CD4-positive, alpha-beta T cell treated with Interleukin-12 subunit alpha and Interleukin-12 subunit beta, for 1 hour (primary cell): ENCODE measurements at regions not wholly inside any gene's neighbourhood (a gene's known extent, or its start where the extent isn't known, plus 50 kb on each side); places are given as distances from the start of the nearest gene placed in this dataset.

Experiments used
- DNase-seq: peaks from one replicate; pipeline ENCODE4 v3.0.0-alpha.2; 2020

- DNase-seq: no peak
Observed at GRCh38 chr18:8945514-8945913, 157.0 kb upstream of the NDUFV2 start.

- no peak for DNase-seq
Observed at GRCh38 chr18:8946066-8946838, 156.2 kb upstream of the NDUFV2 start.

- DNase-seq: no peak
Observed at GRCh38 chr18:8947566-8947965, 154.9 kb upstream of the NDUFV2 start.

- DNase-seq: no peak
Observed at GRCh38 chr18:8948011-8948410, 154.5 kb upstream of the NDUFV2 start.

DNA sequence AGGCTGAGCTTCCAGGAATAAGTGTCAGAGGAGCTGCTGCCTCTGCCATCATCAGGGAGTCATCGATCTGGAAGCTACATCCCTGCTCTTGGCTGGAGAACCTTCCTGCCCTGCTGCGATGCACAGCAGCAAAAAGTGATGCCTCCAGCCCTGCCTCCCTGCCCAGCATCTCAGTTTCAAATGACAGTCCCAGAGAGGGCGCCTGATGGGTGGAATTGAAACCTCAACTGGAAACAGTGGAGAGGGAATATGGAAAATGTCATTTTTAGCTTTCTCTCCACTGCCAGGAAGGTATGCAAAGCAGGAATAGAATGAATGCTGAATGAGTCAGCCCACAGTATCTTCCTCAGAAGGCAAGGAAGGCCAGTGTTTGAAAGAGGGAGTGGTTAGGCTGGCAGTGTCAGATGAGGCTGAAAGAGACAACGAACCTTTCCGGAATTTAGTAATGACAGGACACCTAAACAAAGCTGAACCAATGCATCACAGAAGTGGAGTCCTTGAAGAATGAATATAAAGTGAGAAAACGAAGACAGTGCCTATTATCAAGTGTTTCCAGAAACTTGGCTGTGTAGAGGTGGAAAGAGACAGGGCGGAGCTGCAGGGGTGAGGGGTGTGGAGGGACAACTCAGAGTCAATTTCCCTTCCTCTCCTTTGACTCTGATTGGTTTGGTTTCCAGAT is 153.9 kb upstream of the NDUFV2 start:
- DNase-seq: no peak

- no peak for DNase-seq
Observed at GRCh38 chr18:8949206-8949605, 153.3 kb upstream of the NDUFV2 start.

DNA sequence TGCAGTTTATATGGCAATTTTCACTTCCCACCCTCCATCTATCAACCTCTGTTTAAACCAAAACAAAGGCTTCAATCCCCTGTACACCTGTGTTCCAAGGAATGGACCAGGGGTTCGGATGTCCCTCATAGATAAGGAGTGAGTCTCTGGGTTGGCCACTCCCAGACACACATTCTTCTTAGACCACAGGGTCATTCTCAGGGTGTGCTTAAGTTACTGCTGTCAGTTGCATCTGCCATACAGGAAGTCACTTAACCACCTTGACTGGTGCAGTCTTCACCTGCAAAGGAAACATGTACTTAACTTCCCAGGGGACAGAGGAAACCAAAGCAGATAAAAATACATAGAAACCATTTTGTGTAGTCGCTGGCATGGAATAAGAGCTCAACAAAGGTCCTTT is 151.0 kb upstream of the NDUFV2 start:
- DNase-seq: no peak

GRCh38 chr18:8952174-8952573 is 150.3 kb upstream of the NDUFV2 start:
- no peak for DNase-seq

DNA sequence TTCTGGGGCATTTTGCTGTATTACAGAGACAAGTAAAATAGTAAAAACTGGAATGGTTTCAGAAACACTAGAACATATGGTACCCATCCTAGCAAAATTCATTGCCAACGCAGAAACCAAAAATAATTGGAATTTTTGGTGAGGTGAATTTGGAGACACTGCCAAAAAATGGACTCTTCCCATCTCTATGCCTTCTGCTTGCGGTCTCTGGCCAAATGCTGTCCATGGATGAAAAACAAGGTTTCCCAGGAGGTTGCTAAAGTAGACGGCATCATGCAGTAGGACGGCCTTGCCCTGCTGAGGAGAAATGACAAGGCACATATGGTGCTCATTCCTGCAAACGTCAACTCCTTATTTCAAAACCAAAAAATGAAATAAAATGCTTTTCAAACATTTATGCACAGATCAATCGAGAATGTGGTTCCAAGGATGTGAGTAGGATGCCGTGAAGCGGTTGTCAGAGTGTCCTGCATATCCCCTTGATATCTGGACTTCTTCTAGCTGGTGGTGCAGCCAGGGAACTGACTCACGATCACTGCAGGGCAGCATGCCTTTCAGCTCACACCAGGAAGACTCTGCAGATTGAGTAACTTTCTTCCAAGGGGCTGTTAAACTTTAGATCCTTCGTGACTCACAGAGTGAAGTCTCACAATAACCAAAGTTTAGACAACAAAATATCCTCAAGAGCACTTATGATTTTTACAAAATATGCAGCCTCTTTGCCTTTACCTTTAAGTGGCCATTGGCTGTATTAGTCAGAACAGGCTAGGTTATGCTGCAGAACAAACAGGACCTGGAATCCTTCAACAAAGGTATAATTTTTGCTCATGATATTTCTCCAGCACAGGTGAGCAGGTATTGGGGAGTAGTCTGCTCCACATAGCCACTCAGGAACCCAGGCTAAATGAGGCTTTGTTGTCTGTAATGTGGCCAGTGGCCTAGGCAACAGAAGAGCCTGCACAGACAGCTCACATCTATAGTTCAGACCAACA is 149.4 kb upstream of the NDUFV2 start:
- DNase-seq: no peak

DNA sequence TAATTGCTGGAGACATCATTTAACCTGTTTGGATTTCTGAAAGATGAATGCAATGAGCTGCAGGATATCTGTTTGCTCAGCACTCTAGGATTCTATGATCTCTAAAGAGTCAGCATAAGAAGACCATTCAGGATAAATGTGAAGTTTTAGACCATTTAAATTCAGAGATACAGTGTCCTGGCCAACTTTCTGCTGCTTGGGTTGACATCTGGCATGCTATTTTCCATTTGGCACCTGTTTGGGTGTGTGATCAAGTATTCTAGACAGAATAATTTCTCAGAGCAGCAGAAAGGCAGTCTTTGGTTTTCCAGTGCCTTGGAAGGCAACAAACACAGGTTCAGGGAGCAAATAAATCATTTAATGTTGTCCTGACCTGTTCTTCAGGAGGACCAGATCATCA is 144.8 kb upstream of the NDUFV2 start:
- DNase-seq: no peak

GRCh38 chr18:8958660-8959059 is 143.8 kb upstream of the NDUFV2 start:
- no peak for DNase-seq

DNA sequence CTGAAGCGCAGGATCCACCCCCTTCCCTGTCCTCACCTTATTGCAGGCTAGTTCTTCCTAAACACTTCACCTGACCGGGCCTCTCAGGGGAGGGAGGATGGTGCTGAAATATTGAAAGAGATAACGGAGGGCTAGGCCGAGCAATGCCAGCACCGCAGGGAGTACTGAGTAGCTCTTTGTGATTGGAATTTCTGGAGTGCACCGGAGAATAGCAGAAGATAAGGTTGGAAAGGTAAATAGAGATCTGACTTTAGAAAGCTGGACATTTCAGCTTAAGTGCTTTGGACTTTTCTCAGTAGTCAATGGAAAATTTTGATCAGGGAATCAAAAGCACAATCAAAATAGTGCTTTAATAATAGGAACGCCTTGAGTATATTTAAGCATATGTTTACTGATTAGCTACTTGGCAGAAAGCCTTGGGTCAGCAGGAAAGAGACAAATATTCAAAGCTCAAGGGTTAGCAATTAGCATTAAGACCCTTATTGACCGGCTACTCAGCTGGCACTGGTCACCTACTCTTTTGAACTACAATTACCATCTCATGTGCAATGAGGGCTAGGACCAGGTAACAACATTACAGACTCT is 142.9 kb upstream of the NDUFV2 start:
- no peak for DNase-seq

GRCh38 chr18:8960740-8961657 is 141.5 kb upstream of the NDUFV2 start:
- DNase-seq: no peak

- DNase-seq: no peak
Observed at GRCh38 chr18:8962192-8962779, 140.2 kb upstream of the NDUFV2 start.

DNA sequence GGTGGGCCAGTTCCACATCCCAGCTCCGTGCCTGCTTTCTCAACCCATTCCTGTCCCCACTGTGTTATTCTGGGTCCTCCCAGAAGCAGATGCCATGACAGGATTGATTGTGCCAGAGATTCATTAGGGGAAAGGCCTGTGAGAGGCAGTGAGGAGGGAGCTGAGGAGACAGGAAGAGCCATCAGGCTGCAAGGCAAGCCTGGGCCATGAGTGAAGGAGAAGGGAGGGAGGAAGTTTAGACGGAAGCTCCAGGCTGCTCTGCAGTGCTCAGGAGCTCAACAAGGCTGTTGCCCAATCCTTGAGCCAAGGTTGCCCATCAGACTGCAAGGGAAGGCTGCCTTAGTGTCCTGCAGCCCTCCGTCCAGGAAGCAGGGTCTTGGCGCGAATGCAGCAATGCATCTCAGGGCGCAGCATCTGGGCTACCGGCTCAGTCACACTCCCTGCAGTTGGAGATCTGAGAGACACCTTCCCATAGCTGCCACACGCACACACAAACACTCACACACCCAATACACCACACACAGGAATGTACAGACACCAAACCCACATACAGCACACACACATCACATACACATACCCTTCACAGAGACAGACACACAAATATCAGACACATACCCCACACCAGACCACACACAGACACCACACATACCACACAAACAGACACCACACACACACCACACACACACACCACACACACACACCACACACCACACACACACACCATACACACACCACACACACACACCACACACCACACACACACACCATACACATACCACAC is 139.5 kb upstream of the NDUFV2 start:
- DNase-seq: no peak

DNA sequence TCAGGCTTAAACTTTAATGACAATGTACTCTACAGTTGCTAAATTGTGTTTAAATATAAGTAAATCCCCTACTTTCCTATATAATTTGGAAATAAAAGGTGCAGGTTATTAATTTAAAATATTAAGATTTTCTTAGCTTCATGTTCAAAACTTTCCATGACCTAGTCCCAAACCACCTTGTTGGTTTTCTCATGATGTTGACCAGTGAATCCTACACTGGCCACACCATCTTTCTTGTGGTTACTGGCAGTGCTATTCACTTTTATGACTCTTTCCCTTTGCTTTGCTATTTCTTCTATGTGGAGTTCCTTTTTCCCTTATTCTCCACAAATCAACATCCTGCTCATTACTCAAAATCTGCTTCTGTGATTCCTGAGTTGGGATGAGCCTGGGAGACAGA is 138.6 kb upstream of the NDUFV2 start:
- DNase-seq: no peak

- DNase-seq: no peak
Observed at GRCh38 chr18:8965398-8965797, 137.1 kb upstream of the NDUFV2 start.

GRCh38 chr18:8966821-8967220 is 135.7 kb upstream of the NDUFV2 start:
- DNase-seq: no peak

GRCh38 chr18:8967573-8967972 is 134.9 kb upstream of the NDUFV2 start:
- no peak for DNase-seq

DNA sequence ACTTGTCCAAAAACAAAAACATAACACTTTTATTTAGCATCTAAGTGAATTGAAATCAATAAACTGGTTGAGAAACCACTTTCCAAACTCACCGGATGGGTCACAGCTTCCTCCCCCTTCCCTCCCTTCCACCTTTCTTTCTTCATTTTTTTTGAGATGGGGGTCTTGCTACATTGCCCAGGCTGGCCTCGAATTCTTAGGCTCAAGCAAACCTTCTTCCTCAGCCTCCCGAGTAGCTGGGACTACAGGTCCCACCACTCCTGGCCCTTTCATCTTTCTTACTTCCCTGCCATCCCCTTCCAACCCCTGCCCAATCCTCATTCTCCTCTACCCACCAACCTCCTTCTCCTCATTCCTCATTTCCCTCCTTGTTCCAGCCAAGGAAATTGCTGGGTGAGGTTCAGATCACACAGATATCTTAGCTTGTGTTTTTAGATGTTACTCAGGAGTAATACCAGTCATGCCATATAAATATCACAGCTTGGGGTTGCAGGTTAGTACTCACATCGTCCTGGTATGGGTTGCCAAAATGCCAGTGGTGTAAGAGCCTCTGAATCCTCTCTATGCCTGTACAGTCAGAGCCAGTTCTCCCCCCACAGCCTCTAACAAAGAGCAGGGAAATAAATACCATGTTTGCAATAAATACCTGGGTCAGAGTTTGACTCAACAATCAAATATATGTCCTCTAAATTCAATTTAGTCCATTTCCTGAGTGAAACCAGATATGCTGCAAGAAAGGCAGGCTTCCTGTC is 132.7 kb upstream of the NDUFV2 start:
- DNase-seq: no peak
